Heart right ventricle (tissue), 16 donors: ENCODE measurements at regions not wholly inside any gene's neighbourhood (a gene's known extent, or its start where the extent isn't known, plus 50 kb on each side); places are given as distances from the start of the nearest gene placed in this dataset.

Experiments
- ATAC-seq, 8 donors: fragments of 200-7000 bp; cut with Tn5 transposase; one replicate each; pipeline ENCODE4 v1.9.1; 2020; ENCODE audit warnings: mild to moderate bottlenecking in 8 of 8, moderate library complexity in 8 of 8, moderate number of reproducible peaks in 1 of 8
- DNase-seq, 2 donors: peaks; one replicate each; pipeline ENCODE4 v3.0.0-alpha.2; 2020
- H3K27ac ChIP-seq, 10 donors: fragments of 200-600 bp; sonication (generic) in 2 of 10; one replicate each; pipeline versions ENCODE4 v1.5.0 to v1.8.0; 2020 to 2022; ENCODE audit warnings: mild to moderate bottlenecking in 3 of 10
- H3K27me3 ChIP-seq, 7 donors: fragments of 200-600 bp; one replicate each; pipeline ENCODE4 v1.8.0; 2021 to 2022; ENCODE audit warnings: mild to moderate bottlenecking in 2 of 7
- H3K36me3 ChIP-seq, 9 donors: fragments of 200-600 bp; sonication (generic) in 1 of 9; one replicate each; pipeline versions ENCODE4 v1.5.0 to v1.8.0; 2020 to 2022; ENCODE audit warnings: mild to moderate bottlenecking in 2 of 9
- H3K4me1 ChIP-seq, 9 donors: fragments of 200-600 bp; sonication (generic) in 1 of 9; one replicate each; pipeline versions ENCODE4 v1.5.0 to v1.8.0; 2020 to 2022; ENCODE audit warnings: mild to moderate bottlenecking in 4 of 9
- H3K4me3 ChIP-seq, 10 donors: fragments of 200-600 bp; sonication (generic) in 2 of 10; one replicate each; pipeline versions ENCODE4 v1.5.0 to v1.8.0; 2020 to 2022; ENCODE audit warnings: mild to moderate bottlenecking in 7 of 10, moderate library complexity in 2 of 10
- H3K9me3 ChIP-seq, 11 donors: fragments of 200-600 bp in 10 of 11; sonication (generic) in 2 of 11; one replicate each; pipeline versions ENCODE4 v1.5.0 to v1.8.0; 2013 to 2022; ENCODE audit warnings: mild to moderate bottlenecking in 2 of 11, control low read depth in 1 of 11, moderate library complexity in 1 of 11
- CTCF ChIP-seq, 9 donors: fragments of 200-600 bp; sonication (generic) in 2 of 9; IDR thresholded peaks; one replicate each; pipeline versions ENCODE4 v1.5.0 to v1.8.0; 2021 to 2022; ENCODE audit warnings: antibody characterized with exemption in 9 of 9, mild to moderate bottlenecking in 5 of 9, moderate library complexity in 1 of 9
- WGBS, 2 donors: extraction: QIAGEN DNeasy Blood & Tissue Kit; methylation state at CpG; one replicate each; pipeline ENCODE4 v1.1.7; 2013; ENCODE audit warnings: inconsistent platforms in 1 of 2; 5-methylcytosine and 5-hydroxymethylcytosine counted together
- intact Hi-C, 10 donors: fragments of 100-400 bp; cut with DNase I; formaldehyde crosslinking; loops; one replicate each; pipeline versions ENCODE4 v1.11.1 to v1.14.2; 2022
- donor health status: Arrhythmogenic right ventricular cardiomyopathy.
- donor health status: ischemic (EF 13 %, LVEDD 7.1; RV severe dilation, severe dysfunction).
- donor health status: healthy with polysubstance abuse.
- donor health status: DM: no; HTN: yes; CAD: no.
- donor health status: DM: no; HTN: no; CAD: no.
- donor health status: ischemic (EF 25% LVEDD 6.9; RV normal size, moderate dysfunction).
- donor health status: ischemic (EF 25% LVEDD 5.7; RV mildly dilated, moderate dysfunction).
- donor health status: healthy.
- donor health status: DM: yes; HTN: yes; CAD: no.
- donor health status: Ischemic cardiomyopathy.
- donor health status: ischemic (EF 35%, LVEDD 5.7; RV mildly dilated, moderate dysfunction).
- donor health status: nonischemic (EF 11% LVEDD 7.7; RV severe dilation, severe dysfunction).
- donor health status: DM: yes; HTN: yes; CAD: no.
- donor health status: PGD.
- donor health status: ischemic (EF 29% LVEDD 5.4; RV normal size, mild dysfunction).
- donor health status: nonischemic (EF 23%, LVEDD 6.1; RV moderate dilation, normal function).

DNA sequence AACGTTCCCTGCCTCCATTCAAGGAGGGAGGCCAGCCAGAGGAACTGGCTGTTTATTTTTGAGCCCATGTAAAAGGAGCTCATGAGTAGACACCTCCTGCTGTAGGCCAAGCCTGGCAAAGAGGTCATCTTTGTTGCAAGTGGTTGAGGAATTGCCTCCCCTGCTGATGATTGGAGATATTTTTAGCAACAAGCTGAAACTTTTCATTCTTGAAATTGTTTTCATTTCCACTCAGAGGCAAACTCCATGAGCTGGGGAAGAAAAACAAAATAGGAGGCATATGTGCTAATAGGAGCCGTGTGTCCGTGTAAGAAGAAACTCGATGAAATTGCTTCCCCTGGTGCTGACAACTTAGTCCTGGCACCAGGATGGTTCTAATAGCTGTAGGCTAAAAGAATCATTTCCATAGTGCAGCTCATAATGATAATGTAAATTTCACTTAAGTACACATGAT lies 440.1 kb upstream of the FAR2 start:
- WGBS, 2 donors = 64 to 67% methylated on average over 4 of the region's 4 CpGs
- H3K4me1 ChIP-seq = no peaks in the 10 kb centered on the region
- DNase-seq (no peak), ATAC-seq (no peak)
- no peak for TF ChIP-seq CTCF (IDR thresholded peaks at IDR 0.05)
- H3K27me3 ChIP-seq = no peaks in the 10 kb centered on the region
- H3K27ac ChIP-seq = no peak overlapping the region
- H3K36me3 ChIP-seq = no peaks in the 10 kb centered on the region
- peaks cover 0 to 10% (median under 1%) of the 10 kb centered on the region in 11 donors for H3K9me3 ChIP-seq
- intact Hi-C loops = no loop called here
- no peak overlapping the region for H3K4me3 ChIP-seq

GRCh38 chr12:28709986-28710685 lies 438.9 kb upstream of the FAR2 start:
- ATAC-seq (no peak), DNase-seq (no peak)
- Histone ChIP-seq H3K9me3 (peaks cover 0 to 9% (median 0%) of the 10 kb centered on the region in 11 donors), H3K36me3 (no peaks in the 10 kb centered on the region), H3K27ac (no peak overlapping the region), H3K4me1 (no peaks in the 10 kb centered on the region), H3K4me3 (no peak overlapping the region), H3K27me3 (no peaks in the 10 kb centered on the region)
- 93 to 94% methylated on average over 4 of the region's 4 CpGs for WGBS, 2 donors
- intact Hi-C loops = no loop called here
- no peak for TF ChIP-seq CTCF (IDR thresholded peaks at IDR 0.05)

- intact Hi-C loops = no loop called here
- H3K27me3 ChIP-seq = no peaks in the 10 kb centered on the region
- no peaks in the 10 kb centered on the region for H3K36me3 ChIP-seq
- 68 to 87% methylated on average over 1 of the region's 1 CpG for WGBS, 2 donors
- TF ChIP-seq CTCF (IDR thresholded peaks at IDR 0.05) = no peak
- ATAC-seq (no peak), DNase-seq (no peak)
- H3K9me3 ChIP-seq = peaks cover 0 to 17% (median under 1%) of the 10 kb centered on the region in 11 donors
- no peak overlapping the region for H3K4me3 ChIP-seq
- H3K27ac ChIP-seq = no peak overlapping the region
- H3K4me1 ChIP-seq = no peaks in the 10 kb centered on the region
These were observed 438.2 kb upstream of the FAR2 start for GRCh38 chr12:28710882-28711281.

DNA sequence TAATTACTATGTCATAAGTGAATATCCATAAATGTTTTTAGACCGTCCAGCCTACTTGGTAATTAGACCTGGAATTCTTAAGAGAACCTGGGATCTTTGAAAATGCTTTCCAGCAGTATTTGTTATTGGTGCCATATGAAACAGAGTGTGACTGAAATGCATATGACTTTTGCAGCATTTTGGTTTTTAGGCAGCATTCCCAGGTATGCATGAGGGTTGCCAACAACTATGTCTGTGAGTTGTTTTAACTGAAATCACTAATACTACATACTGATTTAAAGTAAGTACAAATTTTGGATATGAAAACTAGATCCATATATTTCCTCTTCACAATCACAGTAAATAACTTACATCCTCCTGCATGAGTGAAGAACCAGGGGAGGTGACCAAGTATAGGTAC lies 437.7 kb upstream of the FAR2 start:
- no peak for TF ChIP-seq CTCF (IDR thresholded peaks at IDR 0.05)
- Histone ChIP-seq H3K36me3 (no peaks in the 10 kb centered on the region), H3K27ac (no peak overlapping the region), H3K4me3 (no peak overlapping the region), H3K27me3 (no peaks in the 10 kb centered on the region), H3K4me1 (no peaks in the 10 kb centered on the region), H3K9me3 (peaks cover 0 to 22% (median 4%) of the 10 kb centered on the region in 11 donors)
- ATAC-seq = no peak
- WGBS, 2 donors = 37 to 88% methylated on average over 1 of the region's 1 CpG
- no peak for DNase-seq
- intact Hi-C loops = no loop called here
